GM12878 (cell line): ENCODE measurements at regions not wholly inside any gene's neighbourhood (a gene's known extent, or its start where the extent isn't known, plus 50 kb on each side); places are given as distances from the start of the nearest gene placed in this dataset.
A peak's percentile ranks its signal among the peaks of the same experiment; 100 is the strongest.

Source experiments
- DPF2 ChIP-seq: fragments of 450-650 bp; IDR thresholded peaks from 2 replicates; pipeline ENCODE4 v1.6.1; 2017; ENCODE audit warnings: mild to moderate bottlenecking
- ETV6 ChIP-seq, 2 experiments: fragments of 450-650 bp in 1 of 2; IDR thresholded peaks in 1 of 2; conservative IDR thresholded peaks in 1 of 2; 2 replicates each; pipeline ENCODE4 v1.6.1; 2014; ENCODE audit warnings: antibody characterized with exemption in 1 of 2, borderline replicate concordance in 1 of 2, low read depth in 1 of 2, mild to moderate bottlenecking in 1 of 2, moderate library complexity in 1 of 2
- FOS ChIP-seq: IDR thresholded peaks from 3 replicates; pipeline ENCODE4 v1.6.1; 2011; ENCODE audit warnings: borderline replicate concordance; ENCODE audit not compliant: insufficient read length; ENCODE audit errors: extremely low read depth
- HDAC6 ChIP-seq: fragments of 200-600 bp; sonication (generic); IDR thresholded peaks from one replicate; pipeline ENCODE4 v1.8.0; 2017; ENCODE audit warnings: antibody characterized with exemption; ENCODE audit not compliant: unreplicated experiment
- JUNB ChIP-seq: IDR thresholded peaks from 2 replicates; pipeline ENCODE4 v1.6.1; 2016; ENCODE audit warnings: antibody characterized with exemption, mild to moderate bottlenecking
- MTA3 ChIP-seq: IDR thresholded peaks from 2 replicates; pipeline ENCODE4 v1.6.1; 2012; ENCODE audit warnings: low read length, inconsistent platforms, borderline replicate concordance
- NR2C2 ChIP-seq: IDR thresholded peaks from 2 replicates; pipeline ENCODE4 v1.6.1; 2011; ENCODE audit warnings: borderline replicate concordance, low read depth; ENCODE audit not compliant: control insufficient read depth, insufficient read length
- PAX8 ChIP-seq: fragments of 450-650 bp; IDR thresholded peaks from 2 replicates; pipeline ENCODE4 v1.6.1; 2017; ENCODE audit warnings: mild to moderate bottlenecking, moderate library complexity
- SPI1 ChIP-seq: IDR thresholded peaks from 2 replicates; pipeline ENCODE4 v1.6.1; 2011; ENCODE audit warnings: low read depth, mild to moderate bottlenecking, low read length, moderate library complexity, borderline replicate concordance; ENCODE audit not compliant: insufficient read depth
- SREBF1 ChIP-seq: IDR thresholded peaks from 2 replicates; pipeline ENCODE4 v1.6.1; 2012; ENCODE audit warnings: mild to moderate bottlenecking, low read length
- SREBF2 ChIP-seq: IDR thresholded peaks from 2 replicates; pipeline ENCODE4 v1.6.1; 2012; ENCODE audit warnings: mild to moderate bottlenecking, low read length
- STAT1 ChIP-seq: fragments of 450-650 bp; conservative IDR thresholded peaks from 2 replicates; pipeline ENCODE4 v1.6.1; 2014; ENCODE audit warnings: antibody characterized with exemption, mild to moderate bottlenecking
- STAT3 ChIP-seq: IDR thresholded peaks from 2 replicates; pipeline ENCODE4 v1.6.1; 2011; ENCODE audit warnings: low read depth, low read length, improper control_type of control experiment
- TBL1XR1 ChIP-seq: IDR thresholded peaks from 2 replicates; pipeline ENCODE4 v1.6.1; 2012; ENCODE audit warnings: low read depth, low read length, improper control_type of control experiment
- TCF3 ChIP-seq: IDR thresholded peaks from 2 replicates; pipeline ENCODE4 v1.6.1; 2012; ENCODE audit warnings: low read depth, mild to moderate bottlenecking, low read length, borderline replicate concordance; ENCODE audit not compliant: insufficient read depth
- ZNF24 ChIP-seq: fragments of 450-650 bp; IDR thresholded peaks from 2 replicates; pipeline ENCODE4 v1.6.1; 2017; ENCODE audit warnings: antibody characterized with exemption, mild to moderate bottlenecking
- ZSCAN29 ChIP-seq: fragments of 450-650 bp; IDR thresholded peaks from 2 replicates; pipeline ENCODE4 v1.6.1; 2017; ENCODE audit warnings: mild to moderate bottlenecking, moderate library complexity
- TF ChIP-seq, protein P1 (sequence below): fragments of 450-650 bp; IDR thresholded peaks from 2 replicates; pipeline ENCODE4 v1.6.1; 2017; ENCODE audit warnings: low read depth, mild to moderate bottlenecking, moderate library complexity
- TF ChIP-seq, protein P2 (sequence below): fragments of 450-650 bp; IDR thresholded peaks from 2 replicates; pipeline ENCODE4 v1.6.1; 2018; ENCODE audit warnings: borderline replicate concordance, mild to moderate bottlenecking; ENCODE audit not compliant: partially characterized antibody
- TF ChIP-seq, protein P3 (sequence below): fragments of 450-650 bp; IDR thresholded peaks from 2 replicates; pipeline ENCODE4 v1.6.1; 2016; ENCODE audit warnings: mild to moderate bottlenecking
- TF ChIP-seq, protein P4 (sequence below): IDR thresholded peaks from 2 replicates; pipeline ENCODE4 v1.6.1; 2012; ENCODE audit warnings: low read length, inconsistent platforms
- TF ChIP-seq, protein P5 (sequence below): fragments of 450-650 bp; IDR thresholded peaks from 2 replicates; pipeline ENCODE4 v1.6.1; 2017; ENCODE audit warnings: antibody characterized with exemption, mild to moderate bottlenecking, moderate library complexity

DNA sequence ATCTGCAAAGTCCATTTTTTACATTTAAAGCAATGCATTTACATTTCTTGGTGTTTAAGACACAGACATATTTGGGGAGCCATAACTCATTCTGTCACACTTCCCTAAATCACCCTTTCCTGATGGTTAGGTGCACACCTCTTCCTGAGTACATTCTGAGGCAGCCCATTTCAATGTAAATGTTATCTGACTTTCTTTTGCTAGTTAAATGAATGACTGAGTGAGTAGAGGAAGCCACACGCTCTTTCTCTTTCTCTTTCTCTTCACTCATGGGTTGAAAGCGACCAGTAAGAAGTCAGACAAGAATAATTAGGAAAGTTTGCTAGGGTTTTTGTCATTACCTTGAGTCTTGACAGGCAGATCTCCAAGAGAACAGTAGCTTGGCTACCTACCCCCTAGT is 143.1 kb downstream of the S1PR1 start (continued):
- TF ChIP-seq, protein P1, sequence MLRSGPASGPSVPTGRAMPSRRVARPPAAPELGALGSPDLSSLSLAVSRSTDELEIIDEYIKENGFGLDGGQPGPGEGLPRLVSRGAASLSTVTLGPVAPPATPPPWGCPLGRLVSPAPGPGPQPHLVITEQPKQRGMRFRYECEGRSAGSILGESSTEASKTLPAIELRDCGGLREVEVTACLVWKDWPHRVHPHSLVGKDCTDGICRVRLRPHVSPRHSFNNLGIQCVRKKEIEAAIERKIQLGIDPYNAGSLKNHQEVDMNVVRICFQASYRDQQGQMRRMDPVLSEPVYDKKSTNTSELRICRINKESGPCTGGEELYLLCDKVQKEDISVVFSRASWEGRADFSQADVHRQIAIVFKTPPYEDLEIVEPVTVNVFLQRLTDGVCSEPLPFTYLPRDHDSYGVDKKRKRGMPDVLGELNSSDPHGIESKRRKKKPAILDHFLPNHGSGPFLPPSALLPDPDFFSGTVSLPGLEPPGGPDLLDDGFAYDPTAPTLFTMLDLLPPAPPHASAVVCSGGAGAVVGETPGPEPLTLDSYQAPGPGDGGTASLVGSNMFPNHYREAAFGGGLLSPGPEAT: peak; percentile 39; the same call in 1 of the 2 replicates
- TF ChIP-seq PAX8 (no peak), FOS (no peak), ETV6 (conservative IDR thresholded peaks at IDR 0.05 in 1 of 2, IDR thresholded peaks at IDR 0.05 in 1 of 2; ENCODE audit: borderline replicate concordance in 1 of 2, low read depth in 1 of 2) (no peak), SREBF1 (no peak), ZNF24 (peak; percentile 93), JUNB (no peak), TBL1XR1 (no peak), STAT1 (no peak), SREBF2 (no peak), TCF3 (no peak), NR2C2 (no peak), MTA3 (no peak; the same call in none of the 2 replicates), STAT3 (no peak), HDAC6 (no peak), DPF2 (0 out of 2 replicates have a peak, but pooled peaks have one; percentile 5), SPI1 (peak; percentile 68), ZSCAN29 (no peak)
- TF ChIP-seq, protein P2, sequence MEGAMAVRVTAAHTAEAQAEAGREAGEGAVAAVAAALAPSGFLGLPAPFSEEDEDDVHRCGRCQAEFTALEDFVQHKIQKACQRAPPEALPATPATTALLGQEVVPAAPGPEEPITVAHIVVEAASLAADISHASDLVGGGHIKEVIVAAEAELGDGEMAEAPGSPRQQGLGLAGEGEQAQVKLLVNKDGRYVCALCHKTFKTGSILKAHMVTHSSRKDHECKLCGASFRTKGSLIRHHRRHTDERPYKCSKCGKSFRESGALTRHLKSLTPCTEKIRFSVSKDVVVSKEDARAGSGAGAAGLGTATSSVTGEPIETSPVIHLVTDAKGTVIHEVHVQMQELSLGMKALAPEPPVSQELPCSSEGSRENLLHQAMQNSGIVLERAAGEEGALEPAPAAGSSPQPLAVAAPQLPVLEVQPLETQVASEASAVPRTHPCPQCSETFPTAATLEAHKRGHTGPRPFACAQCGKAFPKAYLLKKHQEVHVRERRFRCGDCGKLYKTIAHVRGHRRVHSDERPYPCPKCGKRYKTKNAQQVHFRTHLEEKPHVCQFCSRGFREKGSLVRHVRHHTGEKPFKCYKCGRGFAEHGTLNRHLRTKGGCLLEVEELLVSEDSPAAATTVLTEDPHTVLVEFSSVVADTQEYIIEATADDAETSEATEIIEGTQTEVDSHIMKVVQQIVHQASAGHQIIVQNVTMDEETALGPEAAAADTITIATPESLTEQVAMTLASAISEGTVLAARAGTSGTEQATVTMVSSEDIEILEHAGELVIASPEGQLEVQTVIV: no peak
- TF ChIP-seq, protein P3, sequence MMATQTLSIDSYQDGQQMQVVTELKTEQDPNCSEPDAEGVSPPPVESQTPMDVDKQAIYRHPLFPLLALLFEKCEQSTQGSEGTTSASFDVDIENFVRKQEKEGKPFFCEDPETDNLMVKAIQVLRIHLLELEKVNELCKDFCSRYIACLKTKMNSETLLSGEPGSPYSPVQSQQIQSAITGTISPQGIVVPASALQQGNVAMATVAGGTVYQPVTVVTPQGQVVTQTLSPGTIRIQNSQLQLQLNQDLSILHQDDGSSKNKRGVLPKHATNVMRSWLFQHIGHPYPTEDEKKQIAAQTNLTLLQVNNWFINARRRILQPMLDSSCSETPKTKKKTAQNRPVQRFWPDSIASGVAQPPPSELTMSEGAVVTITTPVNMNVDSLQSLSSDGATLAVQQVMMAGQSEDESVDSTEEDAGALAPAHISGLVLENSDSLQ: peak; percentile 76
- TF ChIP-seq, protein P4, sequence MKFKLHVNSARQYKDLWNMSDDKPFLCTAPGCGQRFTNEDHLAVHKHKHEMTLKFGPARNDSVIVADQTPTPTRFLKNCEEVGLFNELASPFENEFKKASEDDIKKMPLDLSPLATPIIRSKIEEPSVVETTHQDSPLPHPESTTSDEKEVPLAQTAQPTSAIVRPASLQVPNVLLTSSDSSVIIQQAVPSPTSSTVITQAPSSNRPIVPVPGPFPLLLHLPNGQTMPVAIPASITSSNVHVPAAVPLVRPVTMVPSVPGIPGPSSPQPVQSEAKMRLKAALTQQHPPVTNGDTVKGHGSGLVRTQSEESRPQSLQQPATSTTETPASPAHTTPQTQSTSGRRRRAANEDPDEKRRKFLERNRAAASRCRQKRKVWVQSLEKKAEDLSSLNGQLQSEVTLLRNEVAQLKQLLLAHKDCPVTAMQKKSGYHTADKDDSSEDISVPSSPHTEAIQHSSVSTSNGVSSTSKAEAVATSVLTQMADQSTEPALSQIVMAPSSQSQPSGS: peak; percentile 50; the same call in 1 of the 2 replicates
- TF ChIP-seq, protein P5, sequence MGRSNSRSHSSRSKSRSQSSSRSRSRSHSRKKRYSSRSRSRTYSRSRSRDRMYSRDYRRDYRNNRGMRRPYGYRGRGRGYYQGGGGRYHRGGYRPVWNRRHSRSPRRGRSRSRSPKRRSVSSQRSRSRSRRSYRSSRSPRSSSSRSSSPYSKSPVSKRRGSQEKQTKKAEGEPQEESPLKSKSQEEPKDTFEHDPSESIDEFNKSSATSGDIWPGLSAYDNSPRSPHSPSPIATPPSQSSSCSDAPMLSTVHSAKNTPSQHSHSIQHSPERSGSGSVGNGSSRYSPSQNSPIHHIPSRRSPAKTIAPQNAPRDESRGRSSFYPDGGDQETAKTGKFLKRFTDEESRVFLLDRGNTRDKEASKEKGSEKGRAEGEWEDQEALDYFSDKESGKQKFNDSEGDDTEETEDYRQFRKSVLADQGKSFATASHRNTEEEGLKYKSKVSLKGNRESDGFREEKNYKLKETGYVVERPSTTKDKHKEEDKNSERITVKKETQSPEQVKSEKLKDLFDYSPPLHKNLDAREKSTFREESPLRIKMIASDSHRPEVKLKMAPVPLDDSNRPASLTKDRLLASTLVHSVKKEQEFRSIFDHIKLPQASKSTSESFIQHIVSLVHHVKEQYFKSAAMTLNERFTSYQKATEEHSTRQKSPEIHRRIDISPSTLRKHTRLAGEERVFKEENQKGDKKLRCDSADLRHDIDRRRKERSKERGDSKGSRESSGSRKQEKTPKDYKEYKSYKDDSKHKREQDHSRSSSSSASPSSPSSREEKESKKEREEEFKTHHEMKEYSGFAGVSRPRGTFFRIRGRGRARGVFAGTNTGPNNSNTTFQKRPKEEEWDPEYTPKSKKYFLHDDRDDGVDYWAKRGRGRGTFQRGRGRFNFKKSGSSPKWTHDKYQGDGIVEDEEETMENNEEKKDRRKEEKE: no peak
